PFSK-1 (cell line): ENCODE measurements at regions not wholly inside any gene's neighbourhood (a gene's known extent, or its start where the extent isn't known, plus 50 kb on each side); places are given as distances from the start of the nearest gene placed in this dataset.

Experiments used
- FOXP2 ChIP-seq: optimal IDR thresholded peaks from 2 replicates; pipeline ENCODE3; 2011; ENCODE audit warnings: borderline replicate concordance, control low read depth, inconsistent platforms; ENCODE audit not compliant: insufficient read depth; ENCODE audit errors: extremely low read length, extremely low read depth
- POLR2AphosphoS5 ChIP-seq: IDR thresholded peaks from 2 replicates; pipeline ENCODE4 v1.6.1; 2012; ENCODE audit warnings: low read depth, mild to moderate bottlenecking, control low read depth, low read length, moderate library complexity
- SIN3A ChIP-seq: IDR thresholded peaks from 2 replicates; pipeline ENCODE4 v1.6.1; 2012; ENCODE audit warnings: mild to moderate bottlenecking, low read length, moderate library complexity, borderline replicate concordance; ENCODE audit not compliant: insufficient read depth
- TAF1 ChIP-seq: IDR thresholded peaks from 2 replicates; pipeline ENCODE4 v1.6.1; 2012; ENCODE audit warnings: low read length, control low read depth, borderline replicate concordance; ENCODE audit not compliant: insufficient read depth
- TF ChIP-seq, protein P1 (sequence below), 2 experiments: IDR thresholded peaks; 2 replicates each; pipeline versions ENCODE4 v1.6.1 to v1.8.0; 2011 to 2012; ENCODE audit warnings: low read depth in 2 of 2, low read length in 2 of 2, control low read depth in 1 of 2, inconsistent platforms in 1 of 2, mild to moderate bottlenecking in 1 of 2, moderate library complexity in 1 of 2; ENCODE audit not compliant: insufficient read depth in 1 of 2

GRCh38 chr11:31957674-31958073, 133.2 kb upstream of the RCN1 start:
- TF ChIP-seq, protein P1, sequence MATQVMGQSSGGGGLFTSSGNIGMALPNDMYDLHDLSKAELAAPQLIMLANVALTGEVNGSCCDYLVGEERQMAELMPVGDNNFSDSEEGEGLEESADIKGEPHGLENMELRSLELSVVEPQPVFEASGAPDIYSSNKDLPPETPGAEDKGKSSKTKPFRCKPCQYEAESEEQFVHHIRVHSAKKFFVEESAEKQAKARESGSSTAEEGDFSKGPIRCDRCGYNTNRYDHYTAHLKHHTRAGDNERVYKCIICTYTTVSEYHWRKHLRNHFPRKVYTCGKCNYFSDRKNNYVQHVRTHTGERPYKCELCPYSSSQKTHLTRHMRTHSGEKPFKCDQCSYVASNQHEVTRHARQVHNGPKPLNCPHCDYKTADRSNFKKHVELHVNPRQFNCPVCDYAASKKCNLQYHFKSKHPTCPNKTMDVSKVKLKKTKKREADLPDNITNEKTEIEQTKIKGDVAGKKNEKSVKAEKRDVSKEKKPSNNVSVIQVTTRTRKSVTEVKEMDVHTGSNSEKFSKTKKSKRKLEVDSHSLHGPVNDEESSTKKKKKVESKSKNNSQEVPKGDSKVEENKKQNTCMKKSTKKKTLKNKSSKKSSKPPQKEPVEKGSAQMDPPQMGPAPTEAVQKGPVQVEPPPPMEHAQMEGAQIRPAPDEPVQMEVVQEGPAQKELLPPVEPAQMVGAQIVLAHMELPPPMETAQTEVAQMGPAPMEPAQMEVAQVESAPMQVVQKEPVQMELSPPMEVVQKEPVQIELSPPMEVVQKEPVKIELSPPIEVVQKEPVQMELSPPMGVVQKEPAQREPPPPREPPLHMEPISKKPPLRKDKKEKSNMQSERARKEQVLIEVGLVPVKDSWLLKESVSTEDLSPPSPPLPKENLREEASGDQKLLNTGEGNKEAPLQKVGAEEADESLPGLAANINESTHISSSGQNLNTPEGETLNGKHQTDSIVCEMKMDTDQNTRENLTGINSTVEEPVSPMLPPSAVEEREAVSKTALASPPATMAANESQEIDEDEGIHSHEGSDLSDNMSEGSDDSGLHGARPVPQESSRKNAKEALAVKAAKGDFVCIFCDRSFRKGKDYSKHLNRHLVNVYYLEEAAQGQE (IDR thresholded peaks at IDR 0.05; ENCODE audit: insufficient read depth in 1 of 2, low read depth in 2 of 2, low read length in 2 of 2), result no peak
- no peak for TF ChIP-seq SIN3A
- no peak for TF ChIP-seq TAF1
- no peak for TF ChIP-seq FOXP2
- no peak for TF ChIP-seq POLR2AphosphoS5

DNA sequence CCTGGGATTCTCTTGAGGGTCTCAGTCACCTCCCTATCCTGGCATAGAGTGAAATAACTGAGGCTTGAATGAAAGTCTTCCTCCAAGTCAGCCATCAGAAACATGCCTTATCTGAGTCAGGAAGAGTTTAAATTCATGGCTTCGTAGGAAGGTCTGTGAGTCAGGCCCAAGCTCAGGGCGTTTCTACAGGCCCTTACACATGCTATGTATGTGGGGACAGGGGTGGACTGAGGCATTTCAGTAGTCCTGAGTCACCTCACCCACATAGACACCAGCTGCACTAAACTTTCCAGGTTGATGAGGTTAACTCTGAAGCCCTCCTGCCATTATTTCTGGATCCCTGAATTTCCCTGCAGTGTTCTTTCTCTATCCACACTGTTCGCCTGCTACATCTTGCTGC, 134.6 kb upstream of the RCN1 start:
- TF ChIP-seq POLR2AphosphoS5 (no peak), TAF1 (no peak), FOXP2 (no peak)

- TF ChIP-seq, protein P1 (IDR thresholded peaks at IDR 0.05; ENCODE audit: insufficient read depth in 1 of 2, low read depth in 2 of 2, low read length in 2 of 2), result no peak
- TF ChIP-seq SIN3A (no peak), TAF1 (no peak), FOXP2 (no peak), POLR2AphosphoS5 (no peak)
These were observed 135.0 kb upstream of the RCN1 start for GRCh38 chr11:31955838-31956237.

DNA sequence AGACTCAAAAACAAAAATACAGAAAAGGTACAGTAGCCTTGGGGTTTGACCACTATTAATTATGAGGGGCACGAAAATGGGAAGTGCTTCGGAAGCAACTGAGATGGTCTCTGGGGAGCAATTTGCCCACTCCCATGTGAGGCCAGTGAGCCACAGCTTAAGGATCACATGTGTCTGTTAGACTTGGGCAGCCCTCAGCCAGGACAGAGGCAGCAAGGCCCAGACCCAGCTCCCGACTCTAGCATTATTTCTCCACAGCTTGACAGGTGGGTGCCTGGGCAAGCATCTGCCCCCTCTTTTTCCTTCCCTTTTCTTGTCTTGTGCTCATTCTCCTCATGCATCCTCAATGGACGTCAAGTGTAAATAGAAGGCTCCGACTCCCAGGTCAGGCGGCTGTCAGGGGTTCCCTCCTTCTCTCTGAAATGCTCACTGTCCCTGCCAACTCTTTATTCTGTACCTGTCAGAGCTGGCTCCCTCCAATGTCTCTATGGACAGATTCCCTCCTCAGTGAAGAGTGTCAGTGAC, 137.0 kb upstream of the RCN1 start:
- TF ChIP-seq FOXP2 (no peak), TAF1 (no peak), SIN3A (no peak), POLR2AphosphoS5 (no peak)
- TF ChIP-seq, protein P1 (IDR thresholded peaks at IDR 0.05; ENCODE audit: insufficient read depth in 1 of 2, low read depth in 2 of 2, low read length in 2 of 2), result no peak

- no peak for TF ChIP-seq FOXP2
- no peak for TF ChIP-seq POLR2AphosphoS5
- TF ChIP-seq, protein P1 (IDR thresholded peaks at IDR 0.05; ENCODE audit: insufficient read depth in 1 of 2, low read depth in 2 of 2, low read length in 2 of 2), result no peak
These were observed 135.9 kb upstream of the PAX6 start for GRCh38 chr11:31947051-31947450.
